ENCODE measurements at regions not wholly inside any gene's neighbourhood (a gene's known extent, or its start where the extent isn't known, plus 50 kb on each side); places are given as distances from the start of the nearest gene placed in this dataset.

DNA sequence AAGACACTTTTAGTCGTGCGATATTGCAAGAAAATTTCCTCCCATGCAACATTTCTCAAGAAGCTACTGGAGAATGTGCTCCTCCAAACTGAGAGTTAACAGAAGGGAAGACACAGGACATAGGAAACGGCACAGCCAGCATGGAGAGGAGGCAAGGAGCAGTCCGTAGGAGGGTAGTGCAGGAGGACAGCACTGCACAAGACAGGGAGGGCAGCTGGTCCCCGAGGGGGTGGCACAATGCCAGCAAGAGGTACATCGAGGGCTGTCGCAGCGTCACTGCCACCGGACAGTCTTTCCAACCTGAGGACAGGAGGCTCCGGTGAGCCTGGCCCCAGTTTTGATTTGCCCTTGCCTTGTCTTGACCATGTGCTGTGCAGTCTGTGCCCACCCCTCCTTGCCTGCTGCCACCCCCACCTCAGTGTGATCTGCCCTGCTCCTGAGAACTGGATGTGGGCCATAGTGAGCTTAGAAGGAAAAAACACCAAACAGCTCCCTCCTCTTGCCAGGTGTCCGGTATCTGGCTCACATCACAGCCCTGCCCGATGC lies 81.6 kb upstream of the LAPTM4A start:
- Histone ChIP-seq H3K36me3 (no peaks in the 10 kb centered on the region), H3K27me3 (no peaks in the 10 kb centered on the region), H3K9me3 (no peaks in the 10 kb centered on the region), H3K4me1 (no peaks in the 10 kb centered on the region), H3K4me3 (no peak overlapping the region), H3K27ac (no peak overlapping the region)
- WGBS, 2 donors, result 68 to 72% methylated on average over 10 to 12 of the region's 12 CpGs
- no peak for DNase-seq (ENCODE audit: low spot score in 2 of 2)
- TF ChIP-seq EP300 (IDR thresholded peaks at IDR 0.05) (no peak), POLR2A (IDR thresholded peaks at IDR 0.05) (no peak)
- TF ChIP-seq, protein P1, sequence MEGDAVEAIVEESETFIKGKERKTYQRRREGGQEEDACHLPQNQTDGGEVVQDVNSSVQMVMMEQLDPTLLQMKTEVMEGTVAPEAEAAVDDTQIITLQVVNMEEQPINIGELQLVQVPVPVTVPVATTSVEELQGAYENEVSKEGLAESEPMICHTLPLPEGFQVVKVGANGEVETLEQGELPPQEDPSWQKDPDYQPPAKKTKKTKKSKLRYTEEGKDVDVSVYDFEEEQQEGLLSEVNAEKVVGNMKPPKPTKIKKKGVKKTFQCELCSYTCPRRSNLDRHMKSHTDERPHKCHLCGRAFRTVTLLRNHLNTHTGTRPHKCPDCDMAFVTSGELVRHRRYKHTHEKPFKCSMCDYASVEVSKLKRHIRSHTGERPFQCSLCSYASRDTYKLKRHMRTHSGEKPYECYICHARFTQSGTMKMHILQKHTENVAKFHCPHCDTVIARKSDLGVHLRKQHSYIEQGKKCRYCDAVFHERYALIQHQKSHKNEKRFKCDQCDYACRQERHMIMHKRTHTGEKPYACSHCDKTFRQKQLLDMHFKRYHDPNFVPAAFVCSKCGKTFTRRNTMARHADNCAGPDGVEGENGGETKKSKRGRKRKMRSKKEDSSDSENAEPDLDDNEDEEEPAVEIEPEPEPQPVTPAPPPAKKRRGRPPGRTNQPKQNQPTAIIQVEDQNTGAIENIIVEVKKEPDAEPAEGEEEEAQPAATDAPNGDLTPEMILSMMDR (IDR thresholded peaks at IDR 0.05), result no peak

DNA sequence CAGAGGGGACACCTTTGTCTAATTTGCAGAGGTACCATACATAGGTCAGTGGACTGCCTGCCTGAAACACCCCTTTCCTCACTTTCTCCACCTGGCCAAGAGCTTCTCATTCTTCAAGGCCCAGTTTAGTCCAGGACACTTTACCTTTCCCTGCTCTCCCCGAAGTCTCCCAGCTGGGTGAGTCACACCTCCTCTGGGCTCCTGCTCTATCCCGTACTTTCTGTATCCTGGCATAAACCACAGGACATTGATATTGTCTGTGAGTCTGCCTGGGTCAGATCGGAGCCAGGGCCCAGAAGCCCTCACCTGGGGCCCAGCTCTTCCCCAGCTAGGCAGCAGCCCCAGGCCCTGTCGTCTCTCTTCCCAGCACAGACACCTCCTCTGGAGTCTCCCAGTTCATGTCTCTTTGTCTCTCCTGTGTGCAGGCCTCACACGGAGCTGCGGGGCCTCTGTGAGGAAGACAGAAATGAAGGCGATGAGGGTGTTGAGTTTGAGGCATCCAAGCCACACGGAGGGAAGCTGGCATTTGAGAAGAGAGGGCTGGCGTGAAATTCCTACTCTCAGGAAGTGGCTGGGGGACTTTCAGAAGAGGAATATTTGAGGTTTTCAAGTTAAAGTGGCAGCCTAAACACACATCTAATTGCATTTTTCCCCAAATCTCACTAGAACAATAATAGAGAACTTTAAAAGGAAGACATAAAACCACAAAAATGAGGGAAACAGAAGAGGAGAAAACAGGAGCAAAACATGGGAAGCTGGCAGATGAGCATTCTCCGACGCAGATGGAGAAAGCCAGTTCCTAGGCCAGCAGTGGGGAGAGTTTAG lies 79.6 kb upstream of the LAPTM4A start:
- WGBS, 2 donors, result 63 to 72% methylated on average over 11 of the region's 11 CpGs
- H3K36me3 ChIP-seq, result no peaks in the 10 kb centered on the region
- H3K4me1 ChIP-seq, result no peaks in the 10 kb centered on the region
- no peak for TF ChIP-seq POLR2A (IDR thresholded peaks at IDR 0.05)
- no peaks in the 10 kb centered on the region for H3K9me3 ChIP-seq
- peak overlapping the region in 1 of 4 donors; percentile 4 for H3K27ac ChIP-seq
- no peak overlapping the region for H3K4me3 ChIP-seq
- DNase-seq (ENCODE audit: low spot score in 2 of 2), result no peak
- no peaks in the 10 kb centered on the region for H3K27me3 ChIP-seq

DNA sequence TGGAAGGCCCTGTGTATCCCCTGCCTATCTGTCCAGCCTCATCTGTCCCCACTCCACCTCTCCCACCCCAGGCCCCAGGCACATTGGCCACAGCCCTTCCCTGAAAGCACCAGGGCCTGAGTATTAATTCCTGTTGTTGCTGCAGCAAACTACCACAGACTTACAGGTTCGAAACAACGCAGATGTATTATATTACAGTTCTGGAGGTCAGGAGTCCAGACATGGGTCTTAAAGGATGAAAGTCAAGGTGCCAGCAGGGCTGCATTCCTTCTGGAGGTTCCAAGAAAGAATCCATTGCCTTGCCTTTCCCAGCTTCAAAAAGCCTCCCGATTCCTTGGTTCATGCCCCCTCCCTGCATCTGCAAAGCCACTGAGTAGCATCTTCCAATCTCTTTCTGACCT lies 78.7 kb upstream of the LAPTM4A start:
- no peaks in the 10 kb centered on the region for H3K27me3 ChIP-seq
- DNase-seq (ENCODE audit: low spot score in 2 of 2), result no peak
- H3K27ac ChIP-seq, result peak overlapping the region in 1 of 4 donors; percentile 4
- H3K9me3 ChIP-seq, result no peaks in the 10 kb centered on the region
- no peaks in the 10 kb centered on the region for H3K36me3 ChIP-seq
- no peaks in the 10 kb centered on the region for H3K4me1 ChIP-seq
- WGBS, 2 donors, result 88 to 94% methylated on average over 3 of the region's 3 CpGs
- H3K4me3 ChIP-seq, result no peak overlapping the region
- TF ChIP-seq, protein P1 (IDR thresholded peaks at IDR 0.05), result no peak
- TF ChIP-seq POLR2A (IDR thresholded peaks at IDR 0.05) (no peak), EP300 (IDR thresholded peaks at IDR 0.05) (no peak)

DNA sequence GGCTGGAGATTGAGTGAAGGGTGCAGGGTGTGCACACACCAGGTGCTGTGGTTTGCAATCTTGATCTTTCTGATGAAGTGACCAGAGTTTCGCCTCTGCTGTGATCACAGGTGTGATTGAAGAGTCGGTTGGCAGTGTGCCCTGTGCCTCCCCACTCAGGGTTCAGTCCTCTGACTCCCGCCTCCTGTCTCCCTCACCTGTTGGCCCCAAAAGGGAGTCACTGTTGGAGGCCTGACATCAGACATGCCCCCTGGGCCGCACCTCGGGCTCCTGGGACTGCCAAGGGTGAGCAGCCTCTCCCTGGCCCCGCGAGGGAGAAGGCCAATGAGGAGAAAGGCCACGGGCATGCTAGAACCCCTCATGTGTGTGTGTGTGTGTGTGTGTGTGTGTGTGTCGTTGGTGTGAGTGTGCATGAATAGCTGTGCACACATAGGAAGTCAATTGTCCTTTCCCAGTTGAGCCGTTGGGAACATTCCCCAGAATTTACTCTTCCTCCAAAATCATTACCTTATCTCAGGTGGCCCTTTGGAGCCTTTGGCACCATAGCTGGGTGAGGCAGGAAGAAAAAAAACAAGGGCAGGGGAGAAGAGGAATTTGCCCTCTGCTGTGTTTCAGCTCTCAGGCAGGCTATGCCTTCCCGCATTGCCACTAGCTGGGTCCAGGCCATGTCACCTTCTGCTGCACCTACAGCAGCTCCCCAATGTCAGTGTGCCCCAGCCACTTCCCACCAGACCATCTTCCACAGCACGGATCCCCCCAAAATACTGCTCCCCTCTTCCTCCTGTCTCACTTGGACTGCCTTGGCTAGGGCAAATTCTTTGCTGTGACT lies 78.1 kb upstream of the LAPTM4A start:
- Histone ChIP-seq H3K27ac (peak overlapping the region in 1 of 4 donors; percentile 4), H3K4me3 (no peak overlapping the region), H3K27me3 (no peaks in the 10 kb centered on the region), H3K9me3 (no peaks in the 10 kb centered on the region), H3K4me1 (no peaks in the 10 kb centered on the region), H3K36me3 (no peaks in the 10 kb centered on the region)
- TF ChIP-seq, protein P1 (IDR thresholded peaks at IDR 0.05), result no peak
- TF ChIP-seq EP300 (IDR thresholded peaks at IDR 0.05), result no peak
- TF ChIP-seq POLR2A (IDR thresholded peaks at IDR 0.05), result no peak
- 69 to 70% methylated on average over 12 of the region's 12 CpGs for WGBS, 2 donors
- DNase-seq (ENCODE audit: low spot score in 2 of 2), result no peak

DNA sequence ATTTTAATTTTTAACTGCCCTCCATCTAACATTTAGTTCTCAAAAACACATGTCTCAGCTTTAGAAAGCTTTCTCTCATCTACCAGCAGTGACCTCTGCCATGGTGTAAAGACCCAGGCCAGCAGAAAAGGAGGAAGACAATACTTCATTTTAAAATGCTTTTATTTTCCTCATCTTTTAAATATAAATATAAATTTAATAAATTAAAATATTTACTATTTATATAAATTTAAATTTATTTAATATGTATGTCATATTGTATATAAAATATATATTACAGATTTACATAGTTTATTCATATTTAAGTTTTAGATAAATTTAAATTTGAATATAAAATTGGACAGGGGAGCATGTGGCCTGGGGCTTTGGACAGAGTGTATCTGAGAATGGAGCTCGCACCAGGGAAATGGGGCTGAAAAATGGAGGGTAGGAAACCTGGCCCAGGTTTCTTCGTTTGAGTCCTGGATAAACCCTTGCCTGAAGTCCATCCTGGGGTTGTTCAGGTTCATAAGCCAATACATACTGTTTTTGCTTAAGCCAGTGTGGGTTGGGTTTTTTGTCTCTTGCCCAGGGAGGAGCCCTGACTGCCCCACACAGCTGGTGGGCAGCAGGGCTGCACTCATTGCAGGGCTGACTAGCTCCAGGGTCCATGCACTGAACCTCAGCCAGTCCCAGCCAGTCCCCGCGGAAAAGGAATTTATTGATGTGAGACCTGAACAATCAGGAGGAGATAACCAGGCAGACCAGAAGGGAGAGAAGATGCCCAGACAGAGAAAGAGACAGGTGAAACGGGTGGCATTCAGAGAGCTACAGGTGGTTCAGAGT lies 77.3 kb upstream of the LAPTM4A start:
- TF ChIP-seq, protein P1 (IDR thresholded peaks at IDR 0.05), result no peak
- TF ChIP-seq POLR2A (IDR thresholded peaks at IDR 0.05) (no peak), EP300 (IDR thresholded peaks at IDR 0.05) (no peak)
- DNase-seq (ENCODE audit: low spot score in 2 of 2), result no peak
- H3K9me3 ChIP-seq, result no peaks in the 10 kb centered on the region
- no peak overlapping the region for H3K27ac ChIP-seq
- H3K27me3 ChIP-seq, result no peaks in the 10 kb centered on the region
- no peaks in the 10 kb centered on the region for H3K4me1 ChIP-seq
- WGBS, 2 donors, result 82 to 87% methylated on average over 5 of the region's 5 CpGs
- no peak overlapping the region for H3K4me3 ChIP-seq
- no peaks in the 10 kb centered on the region for H3K36me3 ChIP-seq

Measured in tibial nerve (tissue), 4 donors.